ENCODE measurements at regions not wholly inside any gene's neighbourhood (a gene's known extent, or its start where the extent isn't known, plus 50 kb on each side); places are given as distances from the start of the nearest gene placed in this dataset.
A peak's percentile ranks its signal among the peaks of the same experiment; 100 is the strongest.
"Not testable (repeated sequence)": the region's sequence is repeated elsewhere in the genome, so short reads cannot be mapped to it uniquely, and the experiment has no call there.

- not testable (repeated sequence) for DNase-seq (ENCODE audit: low read depth)
Measured at GRCh38 chr17:27094179-27094578, 199.7 kb upstream of the WSB1 start.

- DNase-seq (ENCODE audit: low read depth), result not testable (repeated sequence)
Measured at GRCh38 chr17:27095821-27096220, 198.1 kb upstream of the WSB1 start.

- not testable (repeated sequence) for DNase-seq (ENCODE audit: low read depth)
Measured at GRCh38 chr17:27099266-27099665, 194.6 kb upstream of the WSB1 start.

- not testable (repeated sequence) for DNase-seq (ENCODE audit: low read depth)
Measured at GRCh38 chr17:27104605-27105221, 189.2 kb upstream of the WSB1 start.

- DNase-seq (ENCODE audit: low read depth), result no peak
Measured at GRCh38 chr17:27105636-27106035, 188.3 kb upstream of the WSB1 start.

- no peak for DNase-seq (ENCODE audit: low read depth)
Measured at GRCh38 chr17:27106347-27106981, 187.4 kb upstream of the WSB1 start.

GRCh38 chr17:27106982-27107360 lies 186.9 kb upstream of the WSB1 start:
- no peak for DNase-seq (ENCODE audit: low read depth)

- DNase-seq (ENCODE audit: low read depth), result not testable (repeated sequence)
Measured at GRCh38 chr17:27107386-27108328, 186.3 kb upstream of the WSB1 start.

- DNase-seq (ENCODE audit: low read depth), result no peak
Measured at GRCh38 chr17:27109346-27109745, 184.6 kb upstream of the WSB1 start.

- DNase-seq (ENCODE audit: low read depth), result no peak
Measured at GRCh38 chr17:27153005-27153404, 140.9 kb upstream of the WSB1 start.

GRCh38 chr17:27155866-27156265 lies 138.0 kb upstream of the WSB1 start:
- DNase-seq (ENCODE audit: low read depth), result no peak

- no peak for DNase-seq (ENCODE audit: low read depth)
Measured at GRCh38 chr17:27157297-27157696, 136.6 kb upstream of the WSB1 start.

- no peak for DNase-seq (ENCODE audit: low read depth)
Measured at GRCh38 chr17:27157898-27158297, 136.0 kb upstream of the WSB1 start.

GRCh38 chr17:27158382-27158781 lies 135.5 kb upstream of the WSB1 start:
- no peak for DNase-seq (ENCODE audit: low read depth)

GRCh38 chr17:27180322-27180721 lies 113.6 kb upstream of the WSB1 start:
- DNase-seq (ENCODE audit: low read depth), result no peak

- DNase-seq (ENCODE audit: low read depth), result not testable (repeated sequence)
Measured at GRCh38 chr17:27181379-27181925, 112.5 kb upstream of the WSB1 start.

- no peak for DNase-seq (ENCODE audit: low read depth)
Measured at GRCh38 chr17:27181935-27182334, 112.0 kb upstream of the WSB1 start.

GRCh38 chr17:27197505-27197904 lies 96.4 kb upstream of the WSB1 start:
- peak; percentile 6 for DNase-seq (ENCODE audit: low read depth)

GRCh38 chr17:27199948-27200347 lies 94.0 kb upstream of the WSB1 start:
- DNase-seq (ENCODE audit: low read depth), result no peak

- DNase-seq (ENCODE audit: low read depth), result no peak
Measured at GRCh38 chr17:27200476-27200875, 93.4 kb upstream of the WSB1 start.

- DNase-seq (ENCODE audit: low read depth), result no peak
Measured at GRCh38 chr17:27203241-27203640, 90.7 kb upstream of the WSB1 start.

- DNase-seq (ENCODE audit: low read depth), result no peak
Measured at GRCh38 chr17:27206447-27206846, 87.5 kb upstream of the WSB1 start.

GRCh38 chr17:27207073-27207513 lies 86.8 kb upstream of the WSB1 start:
- DNase-seq (ENCODE audit: low read depth), result peak; percentile 66

All from fibroblast of gingiva (primary cell).